ENCODE measurements at regions not wholly inside any gene's neighbourhood (a gene's known extent, or its start where the extent isn't known, plus 50 kb on each side); places are given as distances from the start of the nearest gene placed in this dataset.

GRCh38 chr6:112667427-112667826 is 320.3 kb downstream of the RFPL4B start:
- TF ChIP-seq, protein P1, sequence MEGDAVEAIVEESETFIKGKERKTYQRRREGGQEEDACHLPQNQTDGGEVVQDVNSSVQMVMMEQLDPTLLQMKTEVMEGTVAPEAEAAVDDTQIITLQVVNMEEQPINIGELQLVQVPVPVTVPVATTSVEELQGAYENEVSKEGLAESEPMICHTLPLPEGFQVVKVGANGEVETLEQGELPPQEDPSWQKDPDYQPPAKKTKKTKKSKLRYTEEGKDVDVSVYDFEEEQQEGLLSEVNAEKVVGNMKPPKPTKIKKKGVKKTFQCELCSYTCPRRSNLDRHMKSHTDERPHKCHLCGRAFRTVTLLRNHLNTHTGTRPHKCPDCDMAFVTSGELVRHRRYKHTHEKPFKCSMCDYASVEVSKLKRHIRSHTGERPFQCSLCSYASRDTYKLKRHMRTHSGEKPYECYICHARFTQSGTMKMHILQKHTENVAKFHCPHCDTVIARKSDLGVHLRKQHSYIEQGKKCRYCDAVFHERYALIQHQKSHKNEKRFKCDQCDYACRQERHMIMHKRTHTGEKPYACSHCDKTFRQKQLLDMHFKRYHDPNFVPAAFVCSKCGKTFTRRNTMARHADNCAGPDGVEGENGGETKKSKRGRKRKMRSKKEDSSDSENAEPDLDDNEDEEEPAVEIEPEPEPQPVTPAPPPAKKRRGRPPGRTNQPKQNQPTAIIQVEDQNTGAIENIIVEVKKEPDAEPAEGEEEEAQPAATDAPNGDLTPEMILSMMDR (IDR thresholded peaks at IDR 0.05), result no peak
- TF ChIP-seq RCOR1 (IDR thresholded peaks at IDR 0.05; ENCODE audit: low read depth, low read length) (no peak), SREBF2 (IDR thresholded peaks at IDR 0.05) (no peak), NR3C1 (IDR thresholded peaks at IDR 0.05) (no peak), HOXA7 (CRISPR knock-in tag; IDR thresholded peaks at IDR 0.05) (no peak), BCL3 (IDR thresholded peaks at IDR 0.05) (no peak), POLR2A (IDR thresholded peaks at IDR 0.05; ENCODE audit: low read length) (no peak)

Measured in A549 (cell line).